ENCODE measurements at regions not wholly inside any gene's neighbourhood (a gene's known extent, or its start where the extent isn't known, plus 50 kb on each side); places are given as distances from the start of the nearest gene placed in this dataset.

GRCh38 chr5:158155811-158156505 lies 297.0 kb upstream of the CLINT1 start:
- H3K9me3 ChIP-seq, result no peaks in the 10 kb centered on the region
- H3K4me3 ChIP-seq, result no peak overlapping the region
- WGBS, result 34% methylated on average over 3 of the region's 3 CpGs
- no peak for DNase-seq (ENCODE audit: low spot score in 2 of 2)
- no peaks in the 10 kb centered on the region for H3K36me3 ChIP-seq
- peaks cover 13% of the 10 kb centered on the region for H3K4me1 ChIP-seq
- no peak overlapping the region for H3K27ac ChIP-seq
- no peaks in the 10 kb centered on the region for H3K27me3 ChIP-seq
- no peak for TF ChIP-seq EP300 (IDR thresholded peaks at IDR 0.05)
- no peak for TF ChIP-seq POLR2AphosphoS5 (IDR thresholded peaks at IDR 0.05)
- no peak for TF ChIP-seq POLR2A (IDR thresholded peaks at IDR 0.05)

- no peak for DNase-seq (ENCODE audit: low spot score in 2 of 2)
- TF ChIP-seq POLR2AphosphoS5 (IDR thresholded peaks at IDR 0.05) (no peak), CTCF (IDR thresholded peaks at IDR 0.05) (no peak), POLR2A (IDR thresholded peaks at IDR 0.05) (no peak), EP300 (IDR thresholded peaks at IDR 0.05) (no peak)
- Histone ChIP-seq H3K36me3 (no peaks in the 10 kb centered on the region), H3K9me3 (no peaks in the 10 kb centered on the region), H3K27ac (no peak overlapping the region), H3K4me3 (no peak overlapping the region), H3K4me1 (peaks cover 13% of the 10 kb centered on the region), H3K27me3 (no peaks in the 10 kb centered on the region)
- WGBS, result 24% methylated on average over 4 of the region's 4 CpGs
Measured at GRCh38 chr5:158155067-158155466, 296.1 kb upstream of the CLINT1 start.

- Histone ChIP-seq H3K9me3 (no peaks in the 10 kb centered on the region), H3K4me1 (peaks cover 13% of the 10 kb centered on the region), H3K4me3 (no peak overlapping the region), H3K27ac (no peak overlapping the region), H3K27me3 (no peaks in the 10 kb centered on the region), H3K36me3 (no peaks in the 10 kb centered on the region)
- WGBS, result 39% methylated on average over 3 of the region's 3 CpGs
- TF ChIP-seq EP300 (IDR thresholded peaks at IDR 0.05) (no peak), POLR2A (IDR thresholded peaks at IDR 0.05) (no peak), CTCF (IDR thresholded peaks at IDR 0.05) (no peak), POLR2AphosphoS5 (IDR thresholded peaks at IDR 0.05) (peak in 2 of 3 donors; percentile 75 to 88)
- peak in 1 of 2 donors; percentile 67 for DNase-seq (ENCODE audit: low spot score in 2 of 2)
Measured at GRCh38 chr5:158154226-158155005, 295.5 kb upstream of the CLINT1 start.

GRCh38 chr5:158153508-158153907 lies 294.6 kb upstream of the CLINT1 start:
- Histone ChIP-seq H3K4me1 (peaks cover 13% of the 10 kb centered on the region), H3K36me3 (no peaks in the 10 kb centered on the region), H3K27me3 (no peaks in the 10 kb centered on the region), H3K27ac (no peak overlapping the region), H3K4me3 (no peak overlapping the region), H3K9me3 (no peaks in the 10 kb centered on the region)
- TF ChIP-seq POLR2AphosphoS5 (IDR thresholded peaks at IDR 0.05) (no peak), POLR2A (IDR thresholded peaks at IDR 0.05) (no peak), EP300 (IDR thresholded peaks at IDR 0.05) (no peak), CTCF (IDR thresholded peaks at IDR 0.05) (no peak)
- DNase-seq (ENCODE audit: low spot score in 2 of 2), result no peak
- WGBS, result 52% methylated on average over 3 of the region's 3 CpGs

GRCh38 chr5:158152136-158152535 lies 293.2 kb upstream of the CLINT1 start:
- no peak for TF ChIP-seq POLR2A (IDR thresholded peaks at IDR 0.05)
- TF ChIP-seq EP300 (IDR thresholded peaks at IDR 0.05), result no peak
- no peak for TF ChIP-seq CTCF (IDR thresholded peaks at IDR 0.05)
- TF ChIP-seq POLR2AphosphoS5 (IDR thresholded peaks at IDR 0.05), result no peak
- Histone ChIP-seq H3K4me3 (no peak overlapping the region), H3K27ac (no peak overlapping the region), H3K27me3 (no peaks in the 10 kb centered on the region), H3K4me1 (peaks cover 13% of the 10 kb centered on the region), H3K9me3 (no peaks in the 10 kb centered on the region), H3K36me3 (no peaks in the 10 kb centered on the region)
- no peak for DNase-seq (ENCODE audit: low spot score in 2 of 2)
- WGBS, result 94% methylated on average over 3 of the region's 3 CpGs
